ENCODE measurements at regions not wholly inside any gene's neighbourhood (a gene's known extent, or its start where the extent isn't known, plus 50 kb on each side); places are given as distances from the start of the nearest gene placed in this dataset.
A peak's percentile ranks its signal among the peaks of the same experiment; 100 is the strongest.

- Mint-ChIP-seq H3K4me1 (no peaks in the 10 kb centered on the region), H3K27me3 (peaks cover 4% of the 10 kb centered on the region), H3K27ac (no peak overlapping the region), H3K4me3 (no peak overlapping the region), H3K9me3 (peaks cover 10% of the 10 kb centered on the region), H3K36me3 (peaks cover 2% of the 10 kb centered on the region)
- DNase-seq: no peak
- CTCF ChIA-PET: no interaction called here
These were observed 163.0 kb downstream of the MREG start for GRCh38 chr2:215850380-215850779.

DNA sequence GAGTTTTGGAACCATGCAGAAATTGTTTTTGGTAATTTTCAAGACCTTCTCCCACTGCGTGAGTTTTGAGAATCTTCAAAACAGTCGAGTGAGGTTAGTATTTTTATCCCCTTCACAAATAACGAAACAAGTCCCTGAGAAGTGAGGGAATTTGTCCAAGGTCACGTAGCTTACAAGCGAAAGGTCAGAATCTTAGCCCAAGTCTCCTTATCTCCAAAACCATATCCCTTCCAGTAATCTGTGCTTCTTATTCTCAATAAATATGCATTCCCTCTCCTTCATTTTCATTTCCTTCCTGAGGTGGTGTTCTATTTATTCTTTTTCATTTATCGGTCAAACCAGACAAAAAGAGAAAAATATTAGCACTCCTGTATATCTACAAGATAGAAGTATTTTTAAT is 163.6 kb downstream of the MREG start:
- peaks cover 2% of the 10 kb centered on the region for H3K36me3 Mint-ChIP-seq
- H3K4me1 Mint-ChIP-seq: no peaks in the 10 kb centered on the region
- no peak overlapping the region for H3K4me3 Mint-ChIP-seq
- no peak for DNase-seq
- no peak overlapping the region for H3K27ac Mint-ChIP-seq
- peaks cover 10% of the 10 kb centered on the region for H3K9me3 Mint-ChIP-seq
- CTCF ChIA-PET: no interaction called here
- H3K27me3 Mint-ChIP-seq: no peaks in the 10 kb centered on the region

GRCh38 chr2:215848698-215849097 is 164.7 kb downstream of the MREG start:
- DNase-seq: no peak
- H3K4me1 Mint-ChIP-seq: no peaks in the 10 kb centered on the region
- CTCF ChIA-PET: no interaction called here
- peaks cover 2% of the 10 kb centered on the region for H3K36me3 Mint-ChIP-seq
- H3K27ac Mint-ChIP-seq: no peak overlapping the region
- H3K9me3 Mint-ChIP-seq: peaks cover 5% of the 10 kb centered on the region
- H3K4me3 Mint-ChIP-seq: no peak overlapping the region
- no peaks in the 10 kb centered on the region for H3K27me3 Mint-ChIP-seq

DNA sequence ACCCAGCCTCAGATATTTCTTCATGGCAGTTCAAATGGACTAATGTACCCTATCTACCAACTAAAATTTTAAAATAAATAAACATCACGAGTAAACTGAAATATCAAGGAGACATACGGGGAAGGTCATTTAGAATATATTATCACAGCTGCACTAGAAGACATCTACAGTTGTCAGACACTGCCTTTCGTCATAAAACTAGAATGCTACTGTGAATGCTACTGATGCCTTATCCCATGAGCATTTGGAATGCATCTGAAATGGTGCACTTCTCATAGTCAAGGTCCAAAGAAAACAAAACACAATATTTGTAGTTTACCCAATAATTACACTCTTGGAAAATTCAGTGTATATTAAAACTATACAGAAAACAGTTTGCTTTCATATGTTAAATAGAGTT is 165.2 kb downstream of the MREG start:
- CTCF ChIA-PET: no interaction called here
- no peak overlapping the region for H3K27ac Mint-ChIP-seq

DNA sequence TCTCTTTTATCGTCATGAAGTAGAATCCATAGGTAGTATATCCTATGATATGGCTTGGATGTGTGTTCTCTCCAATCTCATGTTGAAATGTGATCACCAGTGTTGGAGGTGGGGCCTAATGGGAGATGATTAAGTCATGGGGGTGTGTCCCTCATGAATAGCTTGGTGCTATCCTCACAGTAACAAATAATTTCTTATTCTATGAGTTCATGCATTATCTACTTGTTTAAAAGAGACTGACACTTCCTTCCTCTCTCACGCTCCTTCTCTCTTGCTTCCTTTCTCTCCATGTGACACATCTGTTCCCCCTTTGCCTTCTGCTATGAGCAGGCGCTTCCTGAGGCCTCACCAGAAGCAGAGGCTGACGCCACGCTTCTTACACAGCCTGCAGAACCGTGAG is 165.6 kb downstream of the MREG start:
- DNase-seq: no peak
- Mint-ChIP-seq H3K9me3 (no peaks in the 10 kb centered on the region), H3K27ac (no peak overlapping the region), H3K4me1 (no peaks in the 10 kb centered on the region), H3K27me3 (no peaks in the 10 kb centered on the region), H3K36me3 (no peaks in the 10 kb centered on the region), H3K4me3 (no peak overlapping the region)
- CTCF ChIA-PET: no interaction called here

More for the DNA sequence above, 165.2 kb downstream of the MREG start:
- Mint-ChIP-seq H3K4me3 (no peak overlapping the region), H3K36me3 (peaks cover 2% of the 10 kb centered on the region), H3K4me1 (no peaks in the 10 kb centered on the region), H3K9me3 (peaks cover 2% of the 10 kb centered on the region), H3K27me3 (no peaks in the 10 kb centered on the region)
- DNase-seq: no peak

DNA sequence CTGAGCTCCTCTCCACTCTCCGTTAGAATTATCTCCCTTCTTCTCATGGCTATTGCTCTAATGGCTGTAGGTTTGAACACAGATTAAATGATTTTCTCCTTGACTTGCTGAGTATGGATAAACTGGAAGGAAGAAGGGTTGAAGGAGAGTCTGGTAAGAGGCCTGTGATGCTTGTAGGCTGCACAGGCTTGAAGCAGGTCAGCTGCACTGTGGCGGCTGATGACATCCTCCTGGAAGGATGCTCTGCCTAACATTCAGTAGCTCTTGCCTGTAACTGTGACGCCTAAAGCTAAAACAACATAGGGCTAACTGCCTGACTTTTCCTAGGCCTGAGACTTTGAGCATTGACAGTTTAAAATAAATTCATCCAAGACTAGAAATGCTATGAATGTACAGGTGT is 166.3 kb downstream of the MREG start:
- Mint-ChIP-seq H3K4me1 (no peaks in the 10 kb centered on the region), H3K4me3 (no peak overlapping the region), H3K27me3 (no peaks in the 10 kb centered on the region), H3K9me3 (no peaks in the 10 kb centered on the region), H3K27ac (no peak overlapping the region), H3K36me3 (no peaks in the 10 kb centered on the region)
- no peak for DNase-seq
- CTCF ChIA-PET: no interaction called here

GRCh38 chr2:215845839-215846586 is 167.3 kb downstream of the MREG start:
- Mint-ChIP-seq H3K36me3 (no peaks in the 10 kb centered on the region), H3K4me3 (no peak overlapping the region), H3K9me3 (no peaks in the 10 kb centered on the region), H3K27ac (no peak overlapping the region), H3K27me3 (no peaks in the 10 kb centered on the region), H3K4me1 (no peaks in the 10 kb centered on the region)
- CTCF ChIA-PET: no interaction called here
- no peak for DNase-seq

- no peak overlapping the region for H3K27ac Mint-ChIP-seq
- no peak for DNase-seq
- no peak overlapping the region for H3K4me3 Mint-ChIP-seq
- CTCF ChIA-PET: no interaction called here
- peaks cover 4% of the 10 kb centered on the region for H3K27me3 Mint-ChIP-seq
- H3K36me3 Mint-ChIP-seq: no peaks in the 10 kb centered on the region
- no peaks in the 10 kb centered on the region for H3K9me3 Mint-ChIP-seq
- no peaks in the 10 kb centered on the region for H3K4me1 Mint-ChIP-seq
These were observed 169.8 kb downstream of the MREG start for GRCh38 chr2:215843579-215843978.

DNA sequence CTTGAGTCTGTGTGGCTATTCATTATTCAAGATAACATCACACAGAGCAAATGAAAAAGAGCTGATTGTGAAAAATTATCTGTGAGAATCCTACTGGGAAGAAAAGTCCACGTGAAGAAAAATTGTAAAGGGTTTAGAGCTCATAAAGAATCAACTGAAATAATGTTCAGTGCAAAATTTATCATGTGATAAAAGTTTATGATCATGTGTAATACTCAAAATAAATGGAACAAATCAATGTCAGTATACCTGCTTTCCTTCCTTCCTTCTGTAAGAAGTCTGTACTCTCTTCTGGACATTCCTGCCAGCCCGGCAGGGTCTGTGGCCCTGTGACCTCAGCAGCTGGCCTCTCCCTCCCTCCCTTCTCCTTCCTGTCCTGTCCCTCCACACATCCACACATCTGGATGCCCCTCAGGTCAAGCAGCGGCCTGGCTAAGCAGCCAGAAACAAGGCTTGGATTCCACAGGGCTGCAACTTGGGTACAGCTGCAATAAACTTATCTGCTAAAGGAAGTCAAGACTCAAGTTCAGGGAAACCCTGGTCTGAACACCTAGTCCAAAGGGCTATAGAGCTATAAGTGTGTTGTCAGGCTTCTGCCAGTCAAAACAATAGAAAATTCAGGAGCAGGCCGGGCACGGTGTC is 172.1 kb downstream of the MREG start:
- H3K27ac Mint-ChIP-seq: no peak overlapping the region
- CTCF ChIA-PET: interaction anchor here (0.6 to 1.0 kb wide), 3 partner anchors 9 to 108 kb away, joined by 3 read pairs; no protein-coding TSS in a partner anchor
- no peaks in the 10 kb centered on the region for H3K9me3 Mint-ChIP-seq
- H3K4me3 Mint-ChIP-seq: no peak overlapping the region
- peaks cover 4% of the 10 kb centered on the region for H3K27me3 Mint-ChIP-seq
- no peak for DNase-seq
- no peaks in the 10 kb centered on the region for H3K36me3 Mint-ChIP-seq
- no peaks in the 10 kb centered on the region for H3K4me1 Mint-ChIP-seq

DNA sequence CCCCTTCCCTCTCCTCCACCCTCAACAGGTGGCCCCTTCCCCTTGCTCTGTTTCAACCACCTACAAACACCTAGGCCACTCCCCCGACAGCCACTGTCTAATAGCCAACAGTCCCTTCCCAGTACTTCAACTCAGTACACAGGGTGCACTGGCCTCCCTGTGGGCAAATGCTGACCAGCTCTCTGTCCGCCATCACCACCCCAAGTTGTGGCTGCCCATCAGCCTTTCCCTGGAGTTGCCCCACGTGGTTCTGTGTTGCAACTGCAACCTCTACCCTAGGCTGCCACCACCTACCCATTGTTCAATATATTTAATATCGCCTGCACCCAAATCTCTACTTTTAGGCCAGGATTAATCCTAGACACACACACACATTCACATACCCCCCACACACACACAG is 173.5 kb downstream of the MREG start:
- H3K4me1 Mint-ChIP-seq: no peaks in the 10 kb centered on the region
- peaks cover 4% of the 10 kb centered on the region for H3K27me3 Mint-ChIP-seq
- no peak for DNase-seq
- no peak overlapping the region for H3K4me3 Mint-ChIP-seq
- no peak overlapping the region for H3K27ac Mint-ChIP-seq
- no peaks in the 10 kb centered on the region for H3K36me3 Mint-ChIP-seq
- no peaks in the 10 kb centered on the region for H3K9me3 Mint-ChIP-seq
- CTCF ChIA-PET: interaction anchor here (1.4 kb wide), 1 partner anchor 9 kb away, joined by 4 read pairs; no protein-coding TSS in a partner anchor

DNA sequence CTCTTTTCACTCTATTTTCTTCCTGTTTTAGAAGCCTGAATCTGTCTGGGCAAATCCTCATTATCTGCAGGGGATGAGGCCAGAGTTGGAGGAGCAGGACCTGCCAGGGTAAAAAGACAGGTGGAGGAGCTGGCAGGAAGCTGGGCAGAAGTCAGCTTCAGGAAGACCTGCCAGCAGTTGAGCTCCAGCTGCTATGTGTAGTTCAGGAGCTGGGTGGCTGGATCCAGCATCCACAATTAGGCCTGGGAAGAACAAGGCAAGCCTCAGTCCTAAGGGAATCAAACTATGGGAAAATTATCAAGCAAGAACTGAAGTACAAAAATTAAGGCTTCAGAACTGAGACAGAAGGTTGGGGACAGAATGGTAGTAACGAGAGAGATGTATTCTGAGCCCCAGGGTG is 174.0 kb downstream of the MREG start:
- DNase-seq: no peak
- H3K27ac Mint-ChIP-seq: no peak overlapping the region
- no peaks in the 10 kb centered on the region for H3K4me1 Mint-ChIP-seq
- H3K9me3 Mint-ChIP-seq: no peaks in the 10 kb centered on the region
- peaks cover 4% of the 10 kb centered on the region for H3K27me3 Mint-ChIP-seq
- H3K4me3 Mint-ChIP-seq: no peak overlapping the region
- H3K36me3 Mint-ChIP-seq: no peaks in the 10 kb centered on the region
- CTCF ChIA-PET: interaction anchor here (1.4 kb wide), 1 partner anchor 9 kb away, joined by 4 read pairs; no protein-coding TSS in a partner anchor

GRCh38 chr2:215836881-215837280 is 176.5 kb downstream of the MREG start:
- no peak overlapping the region for H3K4me3 Mint-ChIP-seq

GRCh38 chr2:215835657-215836056 is 177.7 kb downstream of the MREG start:
- DNase-seq: no peak
- CTCF ChIA-PET: no interaction called here
- Mint-ChIP-seq H3K27me3 (peaks cover 4% of the 10 kb centered on the region), H3K4me1 (peaks cover 17% of the 10 kb centered on the region), H3K9me3 (no peaks in the 10 kb centered on the region), H3K4me3 (no peak overlapping the region), H3K27ac (peak overlapping the region; percentile 9), H3K36me3 (no peaks in the 10 kb centered on the region)

More at GRCh38 chr2:215836881-215837280, 176.5 kb downstream of the MREG start:
- no peaks in the 10 kb centered on the region for H3K36me3 Mint-ChIP-seq
- peaks cover 4% of the 10 kb centered on the region for H3K27me3 Mint-ChIP-seq
- no peak for DNase-seq
- H3K4me1 Mint-ChIP-seq: peaks cover 5% of the 10 kb centered on the region
- H3K27ac Mint-ChIP-seq: no peak overlapping the region
- H3K9me3 Mint-ChIP-seq: no peaks in the 10 kb centered on the region
- CTCF ChIA-PET: no interaction called here

- no peak overlapping the region for H3K4me3 Mint-ChIP-seq
- CTCF ChIA-PET: no interaction called here
- H3K27ac Mint-ChIP-seq: no peak overlapping the region
These were observed 178.1 kb downstream of the MREG start for GRCh38 chr2:215835231-215835630.

GRCh38 chr2:215833531-215834162 is 179.7 kb downstream of the MREG start:
- no peak for DNase-seq
- H3K4me1 Mint-ChIP-seq: peaks cover 21% of the 10 kb centered on the region
- no peak overlapping the region for H3K27ac Mint-ChIP-seq
- CTCF ChIA-PET: interaction anchor here (0.8 to 1.2 kb wide), 2 partner anchors 8 to 98 kb away, joined by 3 read pairs; no protein-coding TSS in a partner anchor
- no peaks in the 10 kb centered on the region for H3K9me3 Mint-ChIP-seq
- no peak overlapping the region for H3K4me3 Mint-ChIP-seq
- no peaks in the 10 kb centered on the region for H3K27me3 Mint-ChIP-seq
- H3K36me3 Mint-ChIP-seq: no peaks in the 10 kb centered on the region

More at GRCh38 chr2:215835231-215835630, 178.1 kb downstream of the MREG start:
- Mint-ChIP-seq H3K27me3 (peaks cover 4% of the 10 kb centered on the region), H3K4me1 (peaks cover 18% of the 10 kb centered on the region), H3K36me3 (no peaks in the 10 kb centered on the region), H3K9me3 (no peaks in the 10 kb centered on the region)
- DNase-seq: no peak

Measured in activated naive CD4-positive, alpha-beta T cell treated with anti-CD3 and anti-CD28 coated beads, Interleukin-2, amount 10 ng/mL, durations not matched to agents 7 days and 5 days (primary cell).